Pancreas (tissue), 10 donors: ENCODE measurements at regions not wholly inside any gene's neighbourhood (a gene's known extent, or its start where the extent isn't known, plus 50 kb on each side); places are given as distances from the start of the nearest gene placed in this dataset.

Experiments
- ATAC-seq, 4 donors: fragments of 200-7000 bp; cut with Tn5 transposase; one replicate each; pipeline versions ENCODE4 v1.8.0 to v1.9.1; 2020; ENCODE audit warnings: mild to moderate bottlenecking in 4 of 4, moderate library complexity in 4 of 4
- DNase-seq, 6 donors: peaks; one replicate each; pipeline ENCODE4 v3.0.0-alpha.2; 2020
- FAIRE-seq: peaks from 2 replicates; lab custom pipeline; 2012; peaks lifted over from hg19 to GRCh38; lab: Jason Lieb, UNC
- H3K27ac ChIP-seq, 4 donors: fragments of 200-600 bp; sonication (generic); 1 replicate in 3 of 4; 2 replicates in 1 of 4; pipeline versions ENCODE4 v1.5.0 to v1.8.0; 2020
- H3K27me3 ChIP-seq, 4 donors: fragments of 200-600 bp; one replicate each; pipeline ENCODE4 v1.8.0; 2021
- H3K36me3 ChIP-seq, 3 donors: fragments of 200-600 bp; sonication (generic) in 1 of 3; one replicate each; pipeline versions ENCODE4 v1.5.0 to v1.8.0; 2020 to 2021
- H3K4me1 ChIP-seq, 3 donors: fragments of 200-600 bp; one replicate each; pipeline ENCODE4 v1.8.0; 2021
- H3K4me3 ChIP-seq, 4 donors: fragments of 200-600 bp; sonication (generic) in 2 of 4; one replicate each; pipeline versions ENCODE4 v1.5.0 to v1.8.0; 2020 to 2021
- H3K9me3 ChIP-seq, 4 donors: fragments of 200-600 bp; one replicate each; pipeline ENCODE4 v1.8.0; 2021
- WGBS, 2 donors: extraction: QIAGEN DNeasy Blood & Tissue Kit; methylation state at CpG; one replicate each; pipeline ENCODE4 v1.1.7; 2013; 5-methylcytosine and 5-hydroxymethylcytosine counted together
- intact Hi-C, 3 donors: fragments of 100-400 bp; cut with DNase I; formaldehyde crosslinking; loops; one replicate each; pipeline versions ENCODE4 v1.11.1 to v1.14.2; 2022
- TF ChIP-seq, protein P1 (sequence below), 4 donors: fragments of 200-600 bp; sonication (generic) in 3 of 4; IDR thresholded peaks; one replicate each; pipeline versions ENCODE4 v1.5.0 to v1.8.0; 2021; ENCODE audit warnings: antibody characterized with exemption in 4 of 4
- donor health status: healthy with polysubstance abuse.
- donor health status: DM: no; HTN: no; CAD: no; lungs with moderate emphysema.
- donor health status: DM: no; HTN: no; CAD: no.
- donor health status: control.
- donor health status: control.
- donor health status: Bipolar disorder and iron deficiency.
- donor health status: DM: yes; HTN: yes; CAD: no.
- donor health status: DM: no; HTN: no; CAD: no.
- donor health status: DM: no; HTN: no; CAD: no.
- donor health status: DM: yes; HTN: yes; CAD: no.

- H3K4me3 ChIP-seq = no peak overlapping the region
- 84 to 94% methylated on average over 2 of the region's 2 CpGs for WGBS, 2 donors
- intact Hi-C loops = no loop called here
- H3K27me3 ChIP-seq = no peaks in the 10 kb centered on the region
- DNase-seq = no peak
- ATAC-seq = no peak
- no peaks in the 10 kb centered on the region for H3K36me3 ChIP-seq
- TF ChIP-seq, protein P1, sequence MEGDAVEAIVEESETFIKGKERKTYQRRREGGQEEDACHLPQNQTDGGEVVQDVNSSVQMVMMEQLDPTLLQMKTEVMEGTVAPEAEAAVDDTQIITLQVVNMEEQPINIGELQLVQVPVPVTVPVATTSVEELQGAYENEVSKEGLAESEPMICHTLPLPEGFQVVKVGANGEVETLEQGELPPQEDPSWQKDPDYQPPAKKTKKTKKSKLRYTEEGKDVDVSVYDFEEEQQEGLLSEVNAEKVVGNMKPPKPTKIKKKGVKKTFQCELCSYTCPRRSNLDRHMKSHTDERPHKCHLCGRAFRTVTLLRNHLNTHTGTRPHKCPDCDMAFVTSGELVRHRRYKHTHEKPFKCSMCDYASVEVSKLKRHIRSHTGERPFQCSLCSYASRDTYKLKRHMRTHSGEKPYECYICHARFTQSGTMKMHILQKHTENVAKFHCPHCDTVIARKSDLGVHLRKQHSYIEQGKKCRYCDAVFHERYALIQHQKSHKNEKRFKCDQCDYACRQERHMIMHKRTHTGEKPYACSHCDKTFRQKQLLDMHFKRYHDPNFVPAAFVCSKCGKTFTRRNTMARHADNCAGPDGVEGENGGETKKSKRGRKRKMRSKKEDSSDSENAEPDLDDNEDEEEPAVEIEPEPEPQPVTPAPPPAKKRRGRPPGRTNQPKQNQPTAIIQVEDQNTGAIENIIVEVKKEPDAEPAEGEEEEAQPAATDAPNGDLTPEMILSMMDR (IDR thresholded peaks at IDR 0.05) = no peak
- FAIRE-seq = no peak
- H3K27ac ChIP-seq = no peak overlapping the region
- H3K4me1 ChIP-seq = no peaks in the 10 kb centered on the region
- H3K9me3 ChIP-seq = peaks cover 0 to 3% (median 0%) of the 10 kb centered on the region in 4 donors
These were observed 533.0 kb upstream of the POT1 start for GRCh38 chr7:125462615-125463014.

DNA sequence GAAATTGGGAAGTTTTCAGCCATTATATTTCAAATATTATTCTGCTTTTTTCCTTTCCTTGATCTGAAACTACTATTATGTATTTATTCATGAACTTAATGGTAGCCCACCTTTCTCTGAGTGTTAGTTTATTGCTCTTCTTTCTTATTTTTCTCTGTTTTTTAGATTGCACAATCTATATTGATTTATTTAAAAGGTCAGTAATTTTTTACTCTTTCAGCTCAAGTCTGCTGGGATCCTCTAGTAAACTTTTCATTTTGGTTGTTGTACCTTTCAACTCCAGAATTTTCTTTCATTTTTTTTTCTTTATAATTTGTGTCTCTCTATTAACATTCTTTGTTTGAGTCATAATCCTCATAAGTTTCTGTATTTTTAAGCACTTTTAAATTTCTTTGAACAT lies 529.4 kb upstream of the POT1 start:
- Histone ChIP-seq H3K27ac (no peak overlapping the region), H3K27me3 (no peaks in the 10 kb centered on the region), H3K9me3 (peaks cover 0 to 3% (median 0%) of the 10 kb centered on the region in 4 donors), H3K4me3 (no peak overlapping the region), H3K36me3 (no peaks in the 10 kb centered on the region), H3K4me1 (no peaks in the 10 kb centered on the region)
- no peak for DNase-seq
- no peak for ATAC-seq
- intact Hi-C loops = no loop called here
- TF ChIP-seq, protein P1 (IDR thresholded peaks at IDR 0.05) = no peak
- no peak for FAIRE-seq

DNA sequence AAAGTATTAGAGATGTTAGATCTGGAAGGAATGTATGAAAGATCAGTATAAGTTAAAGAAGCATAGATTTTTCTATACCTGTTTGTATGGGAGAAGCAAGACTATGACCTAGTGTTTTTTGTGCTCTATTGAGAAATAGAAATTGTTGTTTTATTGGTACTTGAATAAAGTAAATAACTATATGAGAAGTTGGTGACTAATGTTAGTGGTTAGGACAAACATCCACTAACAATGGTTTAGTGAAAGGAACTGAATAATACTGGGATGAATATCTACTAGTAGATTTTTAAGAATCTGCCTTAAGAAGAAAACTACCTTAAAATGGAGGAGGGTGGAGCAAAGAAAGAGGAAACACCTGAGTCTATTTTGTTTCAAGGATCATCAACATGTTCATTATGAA lies 521.1 kb upstream of the POT1 start:
- no peak overlapping the region for H3K4me3 ChIP-seq
- no peaks in the 10 kb centered on the region for H3K27me3 ChIP-seq
- no peak overlapping the region for H3K27ac ChIP-seq
- DNase-seq (no peak), ATAC-seq (no peak), FAIRE-seq (no peak)
- H3K36me3 ChIP-seq = no peaks in the 10 kb centered on the region
- H3K4me1 ChIP-seq = no peaks in the 10 kb centered on the region
- intact Hi-C loops = no loop called here
- TF ChIP-seq, protein P1 (IDR thresholded peaks at IDR 0.05) = no peak
- H3K9me3 ChIP-seq = no peaks in the 10 kb centered on the region

- TF ChIP-seq, protein P1 (IDR thresholded peaks at IDR 0.05) = no peak
- no peaks in the 10 kb centered on the region for H3K36me3 ChIP-seq
- no peaks in the 10 kb centered on the region for H3K4me1 ChIP-seq
- no peak overlapping the region for H3K27ac ChIP-seq
- intact Hi-C loops = no loop called here
- ATAC-seq (no peak), DNase-seq (no peak), FAIRE-seq (no peak)
- H3K4me3 ChIP-seq = no peak overlapping the region
- WGBS, 2 donors = 52 to 66% methylated on average over 3 of the region's 3 CpGs
- no peaks in the 10 kb centered on the region for H3K27me3 ChIP-seq
- H3K9me3 ChIP-seq = no peaks in the 10 kb centered on the region
These were observed 516.2 kb upstream of the POT1 start for GRCh38 chr7:125445836-125446235.

DNA sequence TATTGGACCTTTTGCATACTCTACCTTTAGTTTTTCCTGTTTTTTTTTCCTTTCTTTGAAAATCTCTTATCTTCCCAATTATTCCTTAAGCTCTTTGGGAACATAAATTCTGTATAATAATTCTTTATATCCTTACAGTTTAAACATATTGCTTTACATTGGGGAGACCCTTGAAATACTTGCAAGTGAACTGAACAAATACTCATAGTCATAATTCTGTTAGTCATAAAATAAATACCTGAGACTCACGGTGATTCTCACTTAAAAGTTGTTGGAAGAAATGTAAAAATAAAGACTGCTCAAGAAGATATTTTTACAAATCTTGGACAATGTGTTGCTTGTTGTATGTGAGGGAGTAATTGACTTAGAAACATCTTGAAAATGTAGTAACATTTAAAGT lies 515.2 kb upstream of the POT1 start:
- FAIRE-seq (no peak), DNase-seq (no peak), ATAC-seq (no peak)
- Histone ChIP-seq H3K36me3 (no peaks in the 10 kb centered on the region), H3K9me3 (no peaks in the 10 kb centered on the region), H3K27ac (no peak overlapping the region), H3K27me3 (no peaks in the 10 kb centered on the region), H3K4me3 (no peak overlapping the region), H3K4me1 (no peaks in the 10 kb centered on the region)
- intact Hi-C loops = no loop called here
- TF ChIP-seq, protein P1 (IDR thresholded peaks at IDR 0.05) = no peak
- 49 to 55% methylated on average over 1 of the region's 1 CpG for WGBS, 2 donors
